Hepatocyte (in vitro differentiated cells): ENCODE measurements at regions not wholly inside any gene's neighbourhood (a gene's known extent, or its start where the extent isn't known, plus 50 kb on each side); places are given as distances from the start of the nearest gene placed in this dataset.

ENCODE experiments used
- DNase-seq: peaks from one replicate; pipeline ENCODE4 v3.0.0-alpha.2; 2016; ENCODE audit warnings: low spot score
- H2AFZ ChIP-seq: fragments of 200-600 bp; sonication (generic); 2 replicates; pipeline ENCODE4 v1.6.0; 2016; ENCODE audit warnings: antibody characterized with exemption, mild to moderate bottlenecking
- H3K27ac ChIP-seq: fragments of 200-600 bp; sonication (generic); 2 replicates; pipeline ENCODE4 v1.5.1; 2016; ENCODE audit warnings: mild to moderate bottlenecking
- H3K27me3 ChIP-seq: fragments of 200-600 bp; sonication (generic); 2 replicates; pipeline ENCODE4 v1.6.1; 2016
- H3K36me3 ChIP-seq: fragments of 200-600 bp; sonication (generic); replicated peaks from 2 replicates; pipeline ENCODE4 v1.5.1; 2016; ENCODE audit warnings: low read depth; ENCODE audit not compliant: insufficient read depth
- H3K4me1 ChIP-seq: fragments of 200-600 bp; sonication (generic); 2 replicates; pipeline ENCODE4 v1.5.1; 2016; ENCODE audit warnings: mild to moderate bottlenecking, moderate library complexity; ENCODE audit not compliant: insufficient read depth
- H3K4me2 ChIP-seq: fragments of 200-600 bp; sonication (generic); 2 replicates; pipeline ENCODE4 v1.6.0; 2016
- H3K4me3 ChIP-seq: fragments of 200-600 bp; sonication (generic); 2 replicates; pipeline ENCODE4 v1.5.1; 2016; ENCODE audit warnings: mild to moderate bottlenecking
- H3K79me2 ChIP-seq: fragments of 200-600 bp; sonication (generic); 2 replicates; pipeline ENCODE4 v1.6.0; 2017; ENCODE audit warnings: mild to moderate bottlenecking
- H3K9me2 ChIP-seq: fragments of 200-600 bp; sonication (generic); replicated peaks from 2 replicates; pipeline ENCODE4 v1.6.0; 2017; ENCODE audit warnings: mild to moderate bottlenecking; ENCODE audit not compliant: insufficient read depth
- H3K9me3 ChIP-seq: fragments of 200-600 bp; sonication (generic); 2 replicates; pipeline ENCODE4 v1.5.1; 2016; ENCODE audit warnings: low read depth, mild to moderate bottlenecking
- H4K20me1 ChIP-seq: fragments of 200-600 bp; sonication (generic); 2 replicates; pipeline ENCODE4 v1.6.0; 2016; ENCODE audit warnings: mild to moderate bottlenecking; ENCODE audit not compliant: insufficient read depth, poor library complexity, severe bottlenecking
- EZH2 ChIP-seq: fragments of 200-600 bp; sonication (generic); IDR thresholded peaks from 2 replicates; pipeline ENCODE4 v1.6.1; 2016; ENCODE audit warnings: antibody characterized with exemption, mild to moderate bottlenecking, borderline replicate concordance
- EZH2phosphoT487 ChIP-seq: fragments of 200-600 bp; sonication (generic); IDR thresholded peaks from one replicate; pipeline ENCODE4 v1.6.1; 2018; ENCODE audit warnings: antibody characterized with exemption, mild to moderate bottlenecking, low read depth, moderate library complexity; ENCODE audit not compliant: unreplicated experiment, severe bottlenecking
- WGBS: methylation state at CpG from one replicate; pipeline ENCODE4 v1.1.6; 2016; ENCODE audit warnings: low lambda C conversion rate; ENCODE audit errors: missing lambda C conversion rate; 5-methylcytosine and 5-hydroxymethylcytosine counted together
- TF ChIP-seq, protein P1 (sequence below): fragments of 200-600 bp; sonication (generic); IDR thresholded peaks from 2 replicates; pipeline ENCODE4 v1.5.1; 2016; ENCODE audit warnings: antibody characterized with exemption, mild to moderate bottlenecking; ENCODE audit not compliant: poor library complexity

DNA sequence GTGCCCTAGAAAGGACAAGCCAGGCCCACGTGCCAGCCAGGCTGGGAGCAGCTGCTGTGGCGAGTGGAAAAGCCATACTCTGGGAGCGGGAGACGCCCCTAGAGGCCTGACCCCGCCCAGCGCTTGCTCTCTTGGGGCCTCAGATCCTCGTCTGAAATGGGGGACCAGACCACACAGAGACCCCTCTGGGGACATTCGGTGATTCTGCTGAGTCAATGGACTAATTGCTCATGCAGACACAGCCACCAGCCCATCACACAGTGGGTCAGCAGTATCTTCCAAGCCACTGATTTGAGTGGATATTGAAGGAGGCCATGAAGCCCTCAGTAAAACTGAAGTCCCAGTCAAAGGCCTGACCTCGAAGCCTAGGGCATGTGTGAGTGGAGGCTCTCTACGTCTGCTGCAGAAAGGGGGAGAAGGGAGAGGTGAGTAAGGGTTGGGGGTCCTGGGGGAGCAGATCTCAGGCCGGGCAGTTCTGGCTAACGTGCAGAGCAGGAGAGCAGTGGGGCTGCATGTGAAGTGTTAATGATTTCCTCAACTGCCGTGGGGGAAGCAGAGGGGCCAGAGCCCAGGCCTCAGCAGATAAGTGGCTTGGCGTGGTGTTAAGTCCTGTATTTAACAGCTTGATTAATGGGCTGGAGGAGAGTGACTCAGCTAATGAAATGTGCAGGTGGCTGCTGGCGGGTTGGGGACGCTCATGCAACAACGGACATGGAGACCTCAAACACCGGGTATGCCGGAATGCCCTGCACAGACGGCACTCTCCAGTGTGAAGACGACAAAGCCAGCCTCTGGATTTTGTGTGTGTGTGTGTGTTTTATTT, 104.4 kb upstream of the TWIST2 start:
- no peaks in the 10 kb centered on the region for H3K27me3 ChIP-seq
- H3K4me2 ChIP-seq = no peak overlapping the region
- no peak overlapping the region for H3K4me3 ChIP-seq
- DNase-seq = no peak
- H3K4me1 ChIP-seq = no peaks in the 10 kb centered on the region
- no peaks in the 10 kb centered on the region for H3K36me3 ChIP-seq
- H3K9me2 ChIP-seq = no peaks in the 10 kb centered on the region
- 76% methylated on average over 21 of the region's 21 CpGs for WGBS
- no peaks in the 10 kb centered on the region for H3K9me3 ChIP-seq
- no peak overlapping the region for H3K27ac ChIP-seq
- H4K20me1 ChIP-seq = no peaks in the 10 kb centered on the region
- no peaks in the 10 kb centered on the region for H3K79me2 ChIP-seq
- no peak overlapping the region for H2AFZ ChIP-seq
- TF ChIP-seq EZH2phosphoT487 (no peak), EZH2 (no peak)
- TF ChIP-seq, protein P1, sequence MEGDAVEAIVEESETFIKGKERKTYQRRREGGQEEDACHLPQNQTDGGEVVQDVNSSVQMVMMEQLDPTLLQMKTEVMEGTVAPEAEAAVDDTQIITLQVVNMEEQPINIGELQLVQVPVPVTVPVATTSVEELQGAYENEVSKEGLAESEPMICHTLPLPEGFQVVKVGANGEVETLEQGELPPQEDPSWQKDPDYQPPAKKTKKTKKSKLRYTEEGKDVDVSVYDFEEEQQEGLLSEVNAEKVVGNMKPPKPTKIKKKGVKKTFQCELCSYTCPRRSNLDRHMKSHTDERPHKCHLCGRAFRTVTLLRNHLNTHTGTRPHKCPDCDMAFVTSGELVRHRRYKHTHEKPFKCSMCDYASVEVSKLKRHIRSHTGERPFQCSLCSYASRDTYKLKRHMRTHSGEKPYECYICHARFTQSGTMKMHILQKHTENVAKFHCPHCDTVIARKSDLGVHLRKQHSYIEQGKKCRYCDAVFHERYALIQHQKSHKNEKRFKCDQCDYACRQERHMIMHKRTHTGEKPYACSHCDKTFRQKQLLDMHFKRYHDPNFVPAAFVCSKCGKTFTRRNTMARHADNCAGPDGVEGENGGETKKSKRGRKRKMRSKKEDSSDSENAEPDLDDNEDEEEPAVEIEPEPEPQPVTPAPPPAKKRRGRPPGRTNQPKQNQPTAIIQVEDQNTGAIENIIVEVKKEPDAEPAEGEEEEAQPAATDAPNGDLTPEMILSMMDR = no peak

DNA sequence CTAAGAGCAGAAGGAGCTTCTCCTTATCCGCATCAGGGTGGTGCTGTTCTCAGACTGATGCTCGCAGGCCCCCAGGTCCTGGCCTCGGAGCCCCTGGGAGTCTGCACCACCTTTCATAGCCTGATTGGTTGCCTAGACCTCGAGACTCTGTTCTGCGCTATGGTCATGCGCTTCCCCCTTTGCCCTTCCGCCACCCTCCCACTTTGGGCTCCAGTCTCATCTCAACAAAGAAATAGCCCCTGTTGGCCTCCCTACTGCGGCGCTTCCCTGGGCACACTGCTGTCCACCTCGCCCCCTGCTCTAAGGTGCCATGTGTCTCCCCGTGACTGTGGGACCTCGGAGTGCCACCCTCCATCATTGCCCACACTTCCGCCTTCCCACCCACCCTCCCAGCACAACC, 102.9 kb upstream of the TWIST2 start:
- H3K36me3 ChIP-seq = no peaks in the 10 kb centered on the region
- no peaks in the 10 kb centered on the region for H3K9me3 ChIP-seq
- H3K9me2 ChIP-seq = no peaks in the 10 kb centered on the region
- DNase-seq = no peak
- 89% methylated on average over 9 of the region's 13 CpGs for WGBS
- no peak overlapping the region for H2AFZ ChIP-seq
- no peaks in the 10 kb centered on the region for H3K79me2 ChIP-seq
- no peaks in the 10 kb centered on the region for H4K20me1 ChIP-seq
- H3K27me3 ChIP-seq = no peaks in the 10 kb centered on the region
- TF ChIP-seq EZH2phosphoT487 = no peak
- TF ChIP-seq, protein P1 = no peak
- TF ChIP-seq EZH2 = no peak
- no peak overlapping the region for H3K4me3 ChIP-seq
- no peak overlapping the region for H3K4me2 ChIP-seq
- H3K27ac ChIP-seq = no peak overlapping the region
- no peaks in the 10 kb centered on the region for H3K4me1 ChIP-seq

DNA sequence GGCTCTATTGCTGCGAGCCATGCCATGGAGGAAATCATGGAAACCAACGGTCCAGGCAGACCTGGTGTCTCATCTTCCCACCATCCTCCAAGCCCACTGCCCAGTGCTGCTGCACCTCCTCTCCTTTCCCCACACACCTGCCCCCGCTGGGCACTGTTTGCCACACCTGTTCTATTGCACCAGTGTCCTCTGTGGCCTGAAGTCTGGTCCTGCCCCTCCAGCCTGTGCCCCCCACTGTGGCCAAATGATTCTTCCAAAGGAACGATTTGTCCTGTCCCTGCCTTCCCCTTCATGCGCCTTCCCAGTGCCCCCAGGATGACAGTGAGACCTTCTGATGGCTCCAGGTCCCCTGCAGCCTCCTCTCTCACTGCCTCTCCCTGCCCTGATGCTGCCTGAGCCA, 101.9 kb upstream of the TWIST2 start:
- 88% methylated on average over 5 of the region's 5 CpGs for WGBS

More for the DNA sequence above, 101.9 kb upstream of the TWIST2 start:
- H3K36me3 ChIP-seq = no peaks in the 10 kb centered on the region
- H2AFZ ChIP-seq = no peak overlapping the region
- no peaks in the 10 kb centered on the region for H3K27me3 ChIP-seq
- no peaks in the 10 kb centered on the region for H4K20me1 ChIP-seq
- H3K27ac ChIP-seq = no peak overlapping the region
- TF ChIP-seq EZH2 = no peak
- TF ChIP-seq, protein P1 = no peak
- TF ChIP-seq EZH2phosphoT487 = no peak
- H3K4me1 ChIP-seq = no peaks in the 10 kb centered on the region
- H3K79me2 ChIP-seq = no peaks in the 10 kb centered on the region
- no peaks in the 10 kb centered on the region for H3K9me3 ChIP-seq
- no peak overlapping the region for H3K4me3 ChIP-seq
- H3K9me2 ChIP-seq = no peaks in the 10 kb centered on the region
- no peak for DNase-seq
- no peak overlapping the region for H3K4me2 ChIP-seq
